Upper lobe of left lung (tissue), 6 donors: ENCODE measurements at regions not wholly inside any gene's neighbourhood (a gene's known extent, or its start where the extent isn't known, plus 50 kb on each side); places are given as distances from the start of the nearest gene placed in this dataset.

Source experiments
- ATAC-seq, 2 donors: fragments of 200-7000 bp; cut with Tn5 transposase; one replicate each; pipeline ENCODE4 v1.9.1; 2022; ENCODE audit warnings: mild to moderate bottlenecking in 2 of 2, moderate library complexity in 2 of 2; ENCODE audit not compliant: low FRiP score in 2 of 2
- DNase-seq, 2 donors: peaks; one replicate each; pipeline ENCODE4 v3.0.0-alpha.2; 2019 to 2020
- H3K27ac ChIP-seq, 4 donors: fragments of 200-600 bp; sonication (generic); one replicate each; pipeline ENCODE4 v1.5.1; 2016 to 2019
- H3K27me3 ChIP-seq, 4 donors: fragments of 200-600 bp; sonication (generic); one replicate each; pipeline ENCODE4 v1.5.1; 2017 to 2019
- H3K36me3 ChIP-seq, 4 donors: fragments of 200-600 bp; sonication (generic); one replicate each; pipeline ENCODE4 v1.5.1; 2016 to 2019
- H3K4me1 ChIP-seq, 4 donors: fragments of 200-600 bp; sonication (generic); one replicate each; pipeline ENCODE4 v1.5.1; 2018 to 2019
- H3K4me3 ChIP-seq, 4 donors: fragments of 200-600 bp; sonication (generic); one replicate each; pipeline ENCODE4 v1.5.1; 2017 to 2019; ENCODE audit warnings: mild to moderate bottlenecking in 2 of 4, moderate library complexity in 1 of 4
- H3K9me3 ChIP-seq, 4 donors: fragments of 200-600 bp; sonication (generic); one replicate each; pipeline ENCODE4 v1.5.1; 2018 to 2019
- EP300 ChIP-seq, 4 donors: sonication (generic); formaldehyde crosslinking; IDR thresholded peaks; one replicate each; pipeline ENCODE4 v1.5.1; 2017; ENCODE audit warnings: antibody characterized with exemption in 4 of 4, control low read depth in 2 of 4
- POLR2A ChIP-seq, 4 donors: fragments of 450-650 bp; IDR thresholded peaks; one replicate each; pipeline ENCODE4 v1.5.1; 2016 to 2017; ENCODE audit warnings: antibody characterized with exemption in 4 of 4, mild to moderate bottlenecking in 2 of 4
- POLR2AphosphoS5 ChIP-seq, 2 donors: sonication (generic); formaldehyde crosslinking; IDR thresholded peaks; one replicate each; pipeline ENCODE4 v1.5.1; 2017; ENCODE audit warnings: antibody characterized with exemption in 2 of 2
- whole genome bisulfite sequencing, 2 donors: methylation state at CpG; one replicate each; pipeline ENCODE4 v1.1.5; 2017 to 2018; 5-methylcytosine and 5-hydroxymethylcytosine counted together
- TF ChIP-seq, protein P1 (sequence below), 6 experiments: fragments of 450-650 bp in 4 of 6; fragments of 200-600 bp in 2 of 6; sonication (generic) in 2 of 6; IDR thresholded peaks; one replicate each; pipeline ENCODE4 v1.5.1; 2016 to 2019; ENCODE audit warnings: antibody characterized with exemption in 6 of 6
- donor health status: DM: no; HTN: no; CAD: no; lungs with moderate emphysema.
- donor health status: DM: no; HTN: yes; CAD: no; lungs with severe emphysema.

GRCh38 chr12:45490232-45490881, 239.1 kb upstream of the ARID2 start:
- DNase-seq: no peak
- no peaks in the 10 kb centered on the region for H3K36me3 ChIP-seq
- no peaks in the 10 kb centered on the region for H3K27me3 ChIP-seq
- H3K27ac ChIP-seq: no peak overlapping the region
- no peak for TF ChIP-seq POLR2AphosphoS5 (IDR thresholded peaks at IDR 0.05)
- TF ChIP-seq, protein P1, sequence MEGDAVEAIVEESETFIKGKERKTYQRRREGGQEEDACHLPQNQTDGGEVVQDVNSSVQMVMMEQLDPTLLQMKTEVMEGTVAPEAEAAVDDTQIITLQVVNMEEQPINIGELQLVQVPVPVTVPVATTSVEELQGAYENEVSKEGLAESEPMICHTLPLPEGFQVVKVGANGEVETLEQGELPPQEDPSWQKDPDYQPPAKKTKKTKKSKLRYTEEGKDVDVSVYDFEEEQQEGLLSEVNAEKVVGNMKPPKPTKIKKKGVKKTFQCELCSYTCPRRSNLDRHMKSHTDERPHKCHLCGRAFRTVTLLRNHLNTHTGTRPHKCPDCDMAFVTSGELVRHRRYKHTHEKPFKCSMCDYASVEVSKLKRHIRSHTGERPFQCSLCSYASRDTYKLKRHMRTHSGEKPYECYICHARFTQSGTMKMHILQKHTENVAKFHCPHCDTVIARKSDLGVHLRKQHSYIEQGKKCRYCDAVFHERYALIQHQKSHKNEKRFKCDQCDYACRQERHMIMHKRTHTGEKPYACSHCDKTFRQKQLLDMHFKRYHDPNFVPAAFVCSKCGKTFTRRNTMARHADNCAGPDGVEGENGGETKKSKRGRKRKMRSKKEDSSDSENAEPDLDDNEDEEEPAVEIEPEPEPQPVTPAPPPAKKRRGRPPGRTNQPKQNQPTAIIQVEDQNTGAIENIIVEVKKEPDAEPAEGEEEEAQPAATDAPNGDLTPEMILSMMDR (IDR thresholded peaks at IDR 0.05): no peak
- WGBS, 2 donors: 90 to 94% methylated on average over 7 of the region's 7 CpGs
- H3K4me1 ChIP-seq: peaks cover 0 to 4% (median 0%) of the 10 kb centered on the region in 4 donors
- no peak overlapping the region for H3K4me3 ChIP-seq
- H3K9me3 ChIP-seq: no peaks in the 10 kb centered on the region
- ATAC-seq: no peak

GRCh38 chr12:45494279-45494678, 235.2 kb upstream of the ARID2 start:
- no peaks in the 10 kb centered on the region for H3K27me3 ChIP-seq

DNA sequence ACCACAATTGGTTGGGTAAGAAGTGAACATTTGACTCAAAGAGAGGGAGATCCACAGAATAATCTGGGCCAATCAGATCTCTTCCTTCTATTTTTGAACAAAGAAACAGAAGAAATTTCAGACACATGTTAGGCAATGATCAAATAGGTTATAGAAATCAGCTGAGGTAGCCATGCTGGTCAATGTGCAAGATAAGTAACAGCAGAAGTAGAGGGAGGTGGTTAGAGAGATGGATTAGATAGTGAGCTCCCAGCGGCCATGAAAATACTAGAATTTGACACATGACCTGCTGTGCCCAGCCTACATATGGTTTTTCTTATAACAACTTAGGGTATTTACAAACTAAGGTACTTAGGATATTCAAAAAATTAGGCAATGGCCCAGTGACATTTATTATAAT, 230.9 kb upstream of the ARID2 start:
- ATAC-seq (no peak), DNase-seq (no peak)
- Histone ChIP-seq H3K27me3 (no peaks in the 10 kb centered on the region), H3K4me3 (no peak overlapping the region), H3K4me1 (no peaks in the 10 kb centered on the region), H3K36me3 (no peaks in the 10 kb centered on the region), H3K9me3 (no peaks in the 10 kb centered on the region), H3K27ac (no peak overlapping the region)
- 59 to 77% methylated on average over 1 of the region's 1 CpG for WGBS, 2 donors
- TF ChIP-seq POLR2A (IDR thresholded peaks at IDR 0.05): no peak
- no peak for TF ChIP-seq EP300 (IDR thresholded peaks at IDR 0.05)
- TF ChIP-seq, protein P1 (IDR thresholded peaks at IDR 0.05): no peak
- no peak for TF ChIP-seq POLR2AphosphoS5 (IDR thresholded peaks at IDR 0.05)

More at GRCh38 chr12:45494279-45494678, 235.2 kb upstream of the ARID2 start:
- H3K4me3 ChIP-seq: no peak overlapping the region
- no peak for DNase-seq
- no peaks in the 10 kb centered on the region for H3K36me3 ChIP-seq
- H3K27ac ChIP-seq: no peak overlapping the region
- ATAC-seq: no peak
- WGBS, 2 donors: 84 to 91% methylated on average over 4 of the region's 4 CpGs
- no peaks in the 10 kb centered on the region for H3K9me3 ChIP-seq
- H3K4me1 ChIP-seq: no peaks in the 10 kb centered on the region
- TF ChIP-seq, protein P1 (IDR thresholded peaks at IDR 0.05): no peak
- no peak for TF ChIP-seq EP300 (IDR thresholded peaks at IDR 0.05)
- TF ChIP-seq POLR2AphosphoS5 (IDR thresholded peaks at IDR 0.05): no peak
- no peak for TF ChIP-seq POLR2A (IDR thresholded peaks at IDR 0.05)

GRCh38 chr12:45502481-45503128, 226.9 kb upstream of the ARID2 start:
- TF ChIP-seq EP300 (IDR thresholded peaks at IDR 0.05) (no peak), POLR2A (IDR thresholded peaks at IDR 0.05) (no peak), POLR2AphosphoS5 (IDR thresholded peaks at IDR 0.05) (no peak)
- TF ChIP-seq, protein P1 (IDR thresholded peaks at IDR 0.05): no peak
- H3K27me3 ChIP-seq: no peaks in the 10 kb centered on the region
- no peak overlapping the region for H3K4me3 ChIP-seq
- no peaks in the 10 kb centered on the region for H3K36me3 ChIP-seq
- H3K4me1 ChIP-seq: no peaks in the 10 kb centered on the region
- no peak overlapping the region for H3K27ac ChIP-seq
- no peak for DNase-seq
- no peaks in the 10 kb centered on the region for H3K9me3 ChIP-seq
- no peak for ATAC-seq
- 71 to 75% methylated on average over 4 of the region's 4 CpGs for WGBS, 2 donors

DNA sequence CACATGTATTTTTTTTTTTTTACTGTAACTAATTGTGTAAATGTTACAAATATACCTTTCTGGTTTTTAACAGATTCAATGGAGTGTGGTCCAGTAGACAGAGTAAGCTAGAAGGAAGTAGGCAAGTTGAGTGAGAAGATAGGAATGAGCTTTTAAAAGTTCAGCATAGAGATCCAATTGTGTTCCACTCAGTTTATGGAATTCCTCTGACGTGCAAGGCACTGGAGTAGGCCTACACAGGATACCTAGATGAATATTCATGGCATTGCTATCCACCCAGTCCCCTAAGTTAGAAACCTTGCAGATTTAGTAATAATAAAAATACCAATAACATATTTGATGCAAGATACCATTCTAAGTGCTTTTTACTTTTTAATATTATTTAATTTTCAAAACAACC, 225.6 kb upstream of the ARID2 start:
- DNase-seq (no peak), ATAC-seq (no peak)
- WGBS, 2 donors: 78 to 93% methylated on average over 1 of the region's 1 CpG
- H3K27ac ChIP-seq: no peak overlapping the region
- H3K9me3 ChIP-seq: no peaks in the 10 kb centered on the region
- no peak for TF ChIP-seq POLR2A (IDR thresholded peaks at IDR 0.05)
- H3K4me1 ChIP-seq: no peaks in the 10 kb centered on the region
- no peak overlapping the region for H3K4me3 ChIP-seq
- no peaks in the 10 kb centered on the region for H3K27me3 ChIP-seq
- no peaks in the 10 kb centered on the region for H3K36me3 ChIP-seq
